ENCODE measurements at regions not wholly inside any gene's neighbourhood (a gene's known extent, or its start where the extent isn't known, plus 50 kb on each side); places are given as distances from the start of the nearest gene placed in this dataset.

GRCh38 chr2:103430191-103430590, 668.4 kb downstream of the TMEM182 start:
- no peak for TF ChIP-seq EZH2 (IDR thresholded peaks at IDR 0.05; ENCODE audit: low read length, unreplicated experiment)
- TF ChIP-seq, protein P1, sequence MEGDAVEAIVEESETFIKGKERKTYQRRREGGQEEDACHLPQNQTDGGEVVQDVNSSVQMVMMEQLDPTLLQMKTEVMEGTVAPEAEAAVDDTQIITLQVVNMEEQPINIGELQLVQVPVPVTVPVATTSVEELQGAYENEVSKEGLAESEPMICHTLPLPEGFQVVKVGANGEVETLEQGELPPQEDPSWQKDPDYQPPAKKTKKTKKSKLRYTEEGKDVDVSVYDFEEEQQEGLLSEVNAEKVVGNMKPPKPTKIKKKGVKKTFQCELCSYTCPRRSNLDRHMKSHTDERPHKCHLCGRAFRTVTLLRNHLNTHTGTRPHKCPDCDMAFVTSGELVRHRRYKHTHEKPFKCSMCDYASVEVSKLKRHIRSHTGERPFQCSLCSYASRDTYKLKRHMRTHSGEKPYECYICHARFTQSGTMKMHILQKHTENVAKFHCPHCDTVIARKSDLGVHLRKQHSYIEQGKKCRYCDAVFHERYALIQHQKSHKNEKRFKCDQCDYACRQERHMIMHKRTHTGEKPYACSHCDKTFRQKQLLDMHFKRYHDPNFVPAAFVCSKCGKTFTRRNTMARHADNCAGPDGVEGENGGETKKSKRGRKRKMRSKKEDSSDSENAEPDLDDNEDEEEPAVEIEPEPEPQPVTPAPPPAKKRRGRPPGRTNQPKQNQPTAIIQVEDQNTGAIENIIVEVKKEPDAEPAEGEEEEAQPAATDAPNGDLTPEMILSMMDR (conservative IDR thresholded peaks at IDR 0.05; ENCODE audit: low read depth, low read length): no peak
